NOMO-1 (cell line): ENCODE measurements at regions not wholly inside any gene's neighbourhood (a gene's known extent, or its start where the extent isn't known, plus 50 kb on each side); places are given as distances from the start of the nearest gene placed in this dataset.

Source experiments
- DNase-seq, 2 experiments: peaks; one replicate each; lab custom pipeline; 2025; ENCODE audit not compliant: unreplicated experiment in 2 of 2; lab: John Stamatoyannopoulos, UW

DNA sequence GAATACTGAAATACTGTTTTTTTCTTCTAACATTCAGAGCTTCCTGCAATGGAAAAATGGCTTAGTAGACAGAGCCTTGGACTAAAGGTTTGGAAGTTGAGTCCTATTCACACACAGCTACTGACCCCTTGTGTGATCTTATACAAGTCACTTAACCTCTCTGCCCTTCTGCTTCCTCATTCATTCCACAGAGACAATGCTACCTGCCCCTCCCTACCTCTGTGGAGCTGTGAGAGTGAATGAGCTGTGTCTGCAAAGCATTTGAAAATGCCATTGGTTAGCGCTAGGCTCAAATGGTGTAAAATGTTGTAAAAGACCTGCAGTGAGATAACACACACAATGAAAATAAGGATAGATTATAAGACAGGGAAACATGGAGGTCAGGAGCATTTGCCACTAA, 214.4 kb downstream of the BARHL2 start:
- no peak for DNase-seq

DNA sequence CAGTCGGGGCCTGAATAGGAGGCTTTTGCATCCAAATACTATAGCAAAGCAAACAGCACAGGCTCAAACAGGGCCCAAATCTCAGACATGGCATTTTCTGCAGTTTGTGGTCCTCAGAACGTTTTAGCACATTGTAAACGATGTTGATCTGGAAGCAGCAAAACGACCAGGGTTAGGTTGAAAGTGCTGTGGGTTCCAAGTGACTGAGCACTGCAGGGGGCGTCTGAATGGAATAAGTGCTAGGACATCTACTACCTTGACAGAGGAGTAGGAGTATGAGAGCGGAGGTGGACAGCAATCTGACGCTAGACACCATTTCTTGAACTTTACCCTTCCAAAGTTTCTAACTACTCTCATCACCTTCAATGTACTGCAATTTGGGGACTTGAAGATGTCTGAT, 214.9 kb downstream of the BARHL2 start:
- no peak for DNase-seq

DNA sequence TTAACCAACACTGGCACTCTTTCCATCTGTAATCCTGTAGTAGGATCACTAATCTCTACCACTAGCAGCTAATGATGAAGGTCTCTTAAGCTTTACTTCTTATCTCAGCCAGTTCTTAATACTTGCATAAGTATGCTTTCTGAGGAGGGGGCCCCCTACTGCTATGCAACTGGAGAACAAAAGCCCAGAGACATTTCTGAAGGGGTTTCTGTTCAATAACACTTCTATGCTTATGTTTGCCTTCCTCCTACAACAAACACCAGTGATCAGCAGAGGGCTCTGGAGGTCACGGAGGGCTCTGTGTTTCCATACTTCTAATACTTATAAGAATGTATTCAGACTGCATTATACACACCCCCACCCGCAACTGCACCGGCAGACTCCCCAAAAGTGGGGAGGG, 215.8 kb downstream of the BARHL2 start:
- no peak for DNase-seq

DNA sequence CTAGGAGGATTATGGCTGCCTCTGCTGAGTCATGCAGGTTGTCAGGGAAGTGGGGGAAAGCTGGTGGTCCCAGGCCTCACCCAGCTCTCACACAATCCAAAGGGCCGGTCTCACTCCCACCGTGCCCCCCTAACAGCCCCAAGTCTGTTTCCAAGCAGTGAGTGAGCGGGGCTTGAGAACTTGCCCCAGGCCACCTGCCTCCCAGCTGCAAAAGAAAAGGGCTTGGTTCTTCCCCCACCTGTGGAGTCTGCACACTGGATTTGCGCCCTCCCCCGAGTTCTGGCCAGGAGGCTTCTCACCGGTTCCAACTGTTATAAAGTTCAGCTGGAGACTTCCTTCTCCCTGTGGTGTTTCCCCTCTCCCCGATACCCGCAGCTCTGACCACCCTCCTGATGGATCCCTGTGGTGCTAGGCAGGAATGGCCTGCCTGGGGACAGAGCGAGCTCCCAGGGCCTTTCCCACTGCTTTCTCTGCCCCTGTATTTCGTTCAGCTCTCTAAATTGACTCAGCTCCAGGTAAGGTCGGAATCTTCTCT, 222.3 kb downstream of the BARHL2 start:
- DNase-seq: no peak

DNA sequence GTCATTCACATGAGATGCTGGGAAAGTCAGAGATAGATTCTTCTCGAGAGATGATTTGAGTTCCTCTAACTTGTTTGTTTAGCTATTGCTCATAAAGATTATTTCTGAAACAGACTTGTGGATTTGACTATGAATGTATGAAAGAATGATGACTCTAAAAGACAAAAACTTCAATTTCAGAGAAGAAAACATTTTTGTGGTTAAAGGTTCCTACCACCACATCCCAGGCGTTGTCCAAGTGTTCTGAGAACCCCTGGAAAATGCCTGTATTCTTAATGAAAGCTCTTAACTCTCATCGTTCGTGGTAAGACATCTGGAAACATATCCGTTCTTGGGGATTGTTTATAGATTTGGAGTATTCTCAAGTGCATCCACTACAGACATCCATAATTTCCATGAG, 228.7 kb downstream of the BARHL2 start:
- DNase-seq: no peak

DNA sequence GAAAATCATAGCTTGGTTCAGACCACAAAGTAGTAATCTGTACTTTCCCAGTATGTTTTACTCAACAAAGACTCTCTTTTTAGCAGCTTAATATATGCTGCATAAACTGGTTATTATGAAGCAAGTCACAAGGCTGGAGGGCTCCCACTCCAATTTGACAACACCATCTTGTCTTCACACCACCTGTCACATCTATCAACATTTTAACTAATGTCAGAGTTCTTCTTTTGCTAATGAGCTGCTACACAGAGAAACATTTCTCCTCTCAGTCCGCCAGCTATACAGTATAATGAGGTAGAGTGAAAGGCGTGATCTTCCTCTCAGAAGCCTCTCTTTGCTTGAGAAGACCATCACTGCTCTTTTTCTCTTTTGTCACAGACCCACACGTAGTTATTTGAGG, 230.1 kb downstream of the BARHL2 start:
- no peak for DNase-seq

DNA sequence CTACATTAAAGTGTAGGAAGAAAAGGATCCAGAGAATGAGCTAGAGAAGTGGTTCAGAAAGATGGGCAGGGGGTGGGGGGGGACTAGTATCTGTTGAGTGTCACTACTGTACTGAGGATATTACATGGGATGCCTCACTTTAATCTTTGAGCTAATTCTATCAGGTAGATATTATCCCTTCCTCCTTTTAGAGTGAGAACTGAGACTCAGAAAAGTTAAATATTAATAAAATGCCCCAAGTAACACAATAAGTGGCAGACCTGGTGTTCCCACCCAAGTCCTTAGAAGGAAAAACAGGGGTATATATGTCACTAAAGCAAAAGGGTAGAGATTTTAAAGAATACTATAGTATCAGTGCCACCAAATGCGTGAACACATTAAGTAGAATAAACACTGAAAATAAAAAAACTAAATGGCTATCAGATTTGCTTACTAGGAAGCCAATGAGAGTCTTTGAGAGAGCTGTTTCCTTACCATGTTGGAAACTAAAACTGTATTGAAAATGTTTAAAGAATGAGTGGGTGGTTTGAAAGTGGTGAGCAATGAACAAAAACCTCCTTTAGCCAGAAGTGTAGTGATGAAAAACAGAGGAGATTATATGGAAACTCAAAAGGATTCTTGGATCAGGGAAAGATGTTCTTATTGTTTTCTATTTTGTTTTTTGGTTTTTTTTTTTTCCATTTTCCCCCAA, 230.8 kb downstream of the BARHL2 start:
- DNase-seq: no peak

DNA sequence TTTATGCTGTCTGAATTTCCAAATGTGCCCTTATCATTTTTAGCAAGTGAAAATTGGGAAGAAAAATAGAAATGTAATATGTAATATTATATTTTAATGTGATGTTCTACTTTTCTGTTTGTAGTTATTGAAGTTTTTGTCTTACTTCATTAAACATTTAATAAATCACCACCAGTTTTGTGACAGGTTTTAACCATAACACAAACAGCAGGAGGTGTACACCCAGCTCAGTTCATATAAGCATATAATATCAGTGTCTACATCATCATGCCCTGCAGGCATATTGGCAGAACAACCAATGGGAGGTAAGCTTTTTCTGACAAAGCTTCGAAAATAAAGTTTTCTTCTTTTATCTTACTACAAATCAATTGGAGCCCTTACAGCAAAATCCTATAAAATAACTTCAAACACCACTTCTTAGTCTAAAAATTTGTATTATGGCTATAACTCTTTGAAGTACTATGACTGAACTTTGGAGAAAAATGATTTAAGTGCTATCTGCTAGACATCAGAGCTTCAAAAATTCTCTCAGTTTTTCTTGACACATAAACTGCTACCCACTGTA, 236.7 kb downstream of the BARHL2 start:
- DNase-seq: no peak

DNA sequence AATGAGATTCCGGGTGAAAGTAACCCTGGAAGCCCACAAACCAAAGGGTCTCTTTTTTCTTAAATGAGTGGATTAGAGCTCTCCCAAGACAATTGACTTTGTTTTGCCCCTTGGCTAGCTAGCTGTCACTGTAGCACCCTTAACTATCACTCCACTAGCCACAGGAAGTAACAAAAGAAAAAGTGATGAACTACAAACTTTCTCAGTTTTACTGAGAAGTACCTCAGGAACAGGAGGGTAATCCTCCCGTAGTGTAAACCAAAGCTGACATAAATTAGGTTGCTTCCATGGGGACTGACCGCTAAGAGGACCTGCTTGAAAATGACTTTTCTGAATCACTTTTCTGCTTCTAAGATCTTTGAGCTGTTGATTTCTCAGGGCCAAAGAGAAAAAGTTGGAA, 240.1 kb downstream of the BARHL2 start:
- DNase-seq: no peak

DNA sequence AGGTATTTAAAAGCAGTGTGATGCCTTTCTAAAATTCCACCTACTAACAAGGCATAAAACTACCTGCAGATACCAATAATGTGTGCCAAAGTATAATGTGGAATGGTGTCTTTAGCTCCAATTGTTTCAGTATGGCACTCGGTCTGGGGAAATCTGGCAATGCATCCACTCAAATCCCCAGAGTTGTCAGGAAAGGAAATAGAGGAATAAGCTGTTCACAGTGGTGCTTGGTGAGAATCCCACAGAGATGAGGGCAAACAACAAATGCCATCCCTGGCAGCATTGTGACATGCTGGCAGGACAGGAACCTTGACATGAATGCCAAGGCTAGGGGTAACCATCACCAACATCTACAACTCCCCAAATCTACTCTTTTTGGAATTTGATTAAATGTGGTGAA, 240.7 kb downstream of the BARHL2 start:
- DNase-seq: no peak

DNA sequence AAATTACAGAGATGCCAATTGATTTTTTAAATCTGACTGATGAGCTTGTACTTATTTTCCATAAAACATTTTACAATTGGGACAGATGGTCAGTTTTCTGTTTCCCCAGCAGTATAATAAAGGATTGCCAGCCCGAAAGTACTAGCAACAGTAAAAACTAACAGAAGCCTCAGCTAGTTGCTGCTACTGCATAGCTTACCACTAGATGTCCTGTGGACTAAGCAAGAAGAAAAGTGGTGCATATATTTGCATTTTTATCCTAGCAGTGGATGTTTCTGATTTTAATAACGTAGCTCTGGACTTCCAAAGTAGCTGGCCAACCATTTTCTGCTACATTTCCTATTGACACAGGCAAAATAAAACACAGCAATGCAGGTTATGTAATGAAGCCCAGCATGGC, 241.5 kb downstream of the BARHL2 start:
- no peak for DNase-seq

DNA sequence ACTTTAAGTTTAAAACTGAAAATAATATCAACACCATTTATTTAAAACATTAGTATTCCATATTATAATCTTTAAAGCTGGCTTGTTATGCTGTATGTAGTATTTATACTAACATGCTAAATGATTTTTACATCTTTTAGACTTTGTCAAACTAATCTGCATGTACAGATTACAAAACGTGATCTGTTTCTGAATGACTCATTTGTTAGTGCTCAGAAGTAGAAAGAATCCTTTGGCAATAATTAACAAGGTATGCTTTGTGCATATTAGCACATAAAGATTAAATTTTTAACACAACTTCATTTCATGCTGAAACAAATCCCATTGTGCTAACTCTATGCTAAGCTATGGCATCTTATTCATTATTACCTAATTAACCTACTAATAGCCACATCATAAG, 242.4 kb downstream of the BARHL2 start:
- no peak for DNase-seq

DNA sequence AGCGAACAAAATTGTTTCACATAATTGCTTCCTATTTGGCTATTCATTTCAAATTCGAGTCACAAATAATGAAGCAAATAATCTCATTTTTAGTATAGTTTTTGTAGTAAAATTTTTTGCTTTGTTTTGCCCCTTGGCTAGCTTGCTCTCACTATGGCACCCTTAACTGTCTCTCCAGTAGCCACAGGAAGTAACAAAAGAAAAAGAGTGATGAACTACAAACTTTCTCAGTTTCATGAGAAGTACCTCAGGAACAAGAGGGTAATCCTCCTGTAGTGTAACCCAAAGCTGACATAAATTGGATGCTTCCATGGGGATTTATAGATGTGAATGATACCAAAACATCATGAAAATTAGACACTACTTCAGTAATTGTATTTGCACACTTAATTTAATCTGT, 242.9 kb downstream of the BARHL2 start:
- DNase-seq: no peak

DNA sequence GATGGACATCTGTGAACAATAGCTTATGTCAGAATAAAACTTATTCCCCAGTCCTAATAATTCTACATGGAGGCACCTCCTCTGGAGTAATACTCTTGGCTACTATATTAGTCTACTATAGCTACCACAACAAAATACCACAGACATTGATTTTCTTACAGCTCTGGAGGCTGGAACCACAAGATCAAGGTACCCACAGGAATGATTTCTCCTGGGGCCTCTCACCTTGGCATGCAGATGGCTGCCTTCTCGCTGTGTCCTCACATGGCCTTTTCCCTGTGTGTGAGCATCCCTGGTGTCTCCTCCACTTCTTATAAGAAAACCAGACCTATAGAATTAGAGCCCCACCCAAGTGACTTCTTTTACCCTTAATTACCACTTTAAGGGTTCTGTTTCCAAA, 244.3 kb downstream of the BARHL2 start:
- DNase-seq: no peak

DNA sequence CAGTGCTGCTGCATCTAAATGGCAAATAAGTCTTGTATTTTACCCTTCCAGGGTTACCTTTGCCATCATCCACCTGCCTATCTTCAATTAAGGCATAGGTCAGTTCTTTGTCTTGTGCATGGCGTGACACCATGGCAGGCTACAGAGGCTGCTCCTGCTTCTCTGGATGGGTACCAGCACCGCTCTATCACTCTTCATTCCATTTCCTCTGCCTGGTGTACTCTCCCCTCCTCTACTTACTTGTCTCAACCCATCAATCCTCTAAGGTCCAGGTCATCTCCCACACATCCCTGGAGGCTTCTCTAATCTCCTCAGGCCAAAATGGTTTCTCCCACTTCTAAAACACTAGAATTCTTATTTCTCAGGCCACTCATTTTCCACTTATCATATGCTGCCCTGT, 257.5 kb downstream of the BARHL2 start:
- no peak for DNase-seq

DNA sequence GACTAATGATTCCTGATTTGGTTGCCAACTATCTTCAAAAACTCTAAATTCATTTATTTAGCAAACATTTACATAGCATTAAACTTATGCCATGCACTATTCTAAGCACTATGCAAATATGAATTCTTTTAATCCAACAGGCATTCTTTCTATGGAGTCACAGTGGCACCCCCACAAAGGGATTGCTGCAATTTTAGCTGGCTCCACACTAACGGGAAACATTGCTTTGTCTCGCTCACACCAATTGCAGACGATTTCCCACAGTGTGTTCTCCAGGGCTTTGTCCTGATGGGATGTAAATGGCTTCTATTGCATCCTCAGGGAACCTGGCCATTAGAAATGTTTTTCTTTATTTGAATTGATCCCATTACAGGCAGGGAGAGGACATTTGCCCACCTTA, 259.1 kb downstream of the BARHL2 start:
- DNase-seq: no peak

DNA sequence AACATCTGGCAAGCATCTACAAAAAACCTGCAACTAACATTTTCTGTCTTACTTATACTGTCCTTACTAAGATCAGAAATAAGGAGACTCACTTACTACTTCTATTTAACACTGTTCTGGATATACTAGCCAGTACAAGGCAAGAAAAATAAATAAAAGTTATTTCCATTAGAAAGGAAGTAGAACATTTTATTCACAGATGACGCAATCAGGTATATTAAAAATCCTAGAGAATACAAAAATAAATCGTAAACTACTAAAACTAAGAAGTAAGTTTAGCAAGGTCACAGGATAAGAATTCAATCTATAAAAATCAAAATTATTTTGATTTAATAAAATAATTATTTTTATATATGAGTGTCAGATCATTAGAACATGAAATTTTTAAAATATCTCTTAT, 264.6 kb downstream of the BARHL2 start:
- DNase-seq: no peak

DNA sequence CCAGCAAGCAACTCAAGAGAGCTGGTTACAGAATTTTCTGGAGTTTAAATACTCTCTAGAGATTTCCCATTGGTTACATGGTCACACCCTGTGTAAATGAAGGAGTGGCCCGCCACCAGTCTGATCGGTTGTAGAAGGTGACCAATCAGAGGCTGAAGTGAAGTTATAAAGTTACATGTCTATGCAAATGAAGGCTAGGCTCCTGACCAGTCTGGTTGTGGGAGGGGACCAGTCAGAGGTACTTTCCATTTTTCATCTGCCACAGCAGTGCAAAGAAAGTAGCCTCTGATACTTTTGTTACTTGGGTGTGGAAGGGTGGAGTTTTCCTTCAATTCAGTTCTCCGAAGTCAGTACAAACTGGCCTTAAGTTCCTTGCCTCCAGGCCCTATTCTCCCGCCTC, 273.7 kb downstream of the BARHL2 start:
- no peak for DNase-seq

DNA sequence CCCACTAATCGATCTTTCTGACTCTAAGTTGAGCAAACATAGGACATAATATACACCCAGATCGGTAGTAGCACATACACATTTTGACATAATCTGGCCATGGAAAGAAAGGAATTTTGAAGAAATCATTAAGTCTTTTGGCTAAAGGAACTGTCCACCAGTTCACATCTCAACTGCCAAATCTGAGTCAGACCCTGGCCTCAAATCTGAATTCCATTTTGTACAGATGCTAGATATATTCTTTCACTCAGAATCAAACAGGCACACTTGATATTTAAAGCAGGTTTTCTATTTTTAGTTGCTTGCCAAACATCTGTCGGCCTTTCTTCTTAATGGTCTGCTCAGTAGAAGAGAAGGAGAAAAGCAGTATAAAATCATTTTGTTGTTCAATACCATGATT, 281.8 kb downstream of the BARHL2 start:
- no peak for DNase-seq

DNA sequence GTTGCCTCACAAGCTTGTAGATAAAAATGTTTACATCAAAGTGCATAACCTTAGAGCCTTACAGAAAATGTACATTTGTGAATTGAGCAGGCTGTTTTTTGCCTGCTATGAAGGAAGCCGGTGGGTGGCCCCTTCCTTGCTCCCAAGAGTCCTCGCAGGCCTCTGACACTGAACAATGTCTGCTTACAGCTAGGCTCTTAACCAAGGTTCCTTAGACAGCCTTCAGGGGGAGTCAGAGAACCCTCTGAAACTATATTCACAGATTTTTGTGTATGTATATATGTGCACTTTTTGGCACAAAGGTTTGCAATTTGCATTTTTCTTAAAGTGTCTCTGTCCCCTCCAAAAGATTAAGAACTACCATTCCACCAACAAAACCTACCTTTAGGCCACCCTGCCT, 282.6 kb downstream of the BARHL2 start:
- DNase-seq: no peak

DNA sequence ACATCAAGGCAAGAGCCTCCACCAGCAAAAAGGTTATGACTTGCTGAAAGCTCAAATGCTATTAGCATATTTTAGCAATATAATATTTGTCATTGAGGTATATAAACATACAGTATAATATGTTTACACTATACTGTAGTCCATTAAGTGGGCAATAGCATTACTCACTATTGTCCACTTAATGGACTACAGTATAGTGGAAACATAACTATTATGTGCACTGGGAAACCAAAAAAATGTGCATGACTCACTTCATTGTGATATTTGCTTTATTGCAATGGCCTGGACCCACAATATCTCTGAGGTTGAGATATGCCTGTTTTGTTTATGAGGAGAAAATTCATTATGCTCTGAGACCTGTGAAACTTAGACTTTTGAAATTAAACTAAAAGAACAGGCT, 300.0 kb downstream of the BARHL2 start:
- no peak for DNase-seq

DNA sequence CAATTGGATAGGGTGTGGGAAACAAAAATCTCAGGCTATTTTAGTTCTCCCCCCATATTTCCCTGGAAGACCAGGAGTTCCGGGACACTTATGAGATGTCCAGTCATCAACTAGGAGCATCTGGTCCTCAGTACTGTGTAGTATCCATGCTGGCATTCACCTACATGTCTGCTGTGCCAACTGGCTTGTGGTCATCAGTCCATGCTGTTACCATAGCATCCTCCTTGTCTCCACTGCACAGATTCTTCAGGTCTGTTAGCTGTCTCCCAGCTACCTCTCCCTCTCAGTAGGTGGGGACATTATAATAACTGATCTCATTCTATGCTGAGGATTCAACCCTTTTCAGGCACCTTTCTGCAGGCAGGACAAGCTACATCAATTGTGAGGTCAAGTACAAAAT, 302.9 kb downstream of the BARHL2 start:
- no peak for DNase-seq

DNA sequence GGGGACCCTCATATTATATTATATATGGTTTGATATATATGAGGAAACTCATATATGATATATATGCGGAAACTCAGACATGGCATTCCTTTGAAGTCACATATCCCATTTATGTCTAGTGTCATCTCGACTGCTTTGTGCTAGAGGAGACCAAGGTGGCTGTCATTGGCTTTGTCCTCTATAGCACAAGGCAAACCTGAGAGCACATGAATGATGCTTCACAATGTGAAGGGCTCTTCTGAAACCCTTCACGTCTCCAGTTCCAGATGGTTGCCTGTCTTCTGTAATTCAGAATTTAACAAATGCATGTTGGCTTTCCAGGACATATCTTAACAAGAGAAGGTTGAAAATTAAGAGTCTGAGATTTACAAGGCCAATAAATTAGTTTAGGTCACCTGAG, 303.6 kb downstream of the BARHL2 start:
- DNase-seq: no peak
